Stomach (tissue), 8 donors: ENCODE measurements at regions not wholly inside any gene's neighbourhood (a gene's known extent, or its start where the extent isn't known, plus 50 kb on each side); places are given as distances from the start of the nearest gene placed in this dataset.

Experiments
- DNase-seq, 2 donors: peaks; one replicate each; pipeline versions ENCODE4 v3.0.0 to v3.0.0-alpha.2; 2013 to 2019
- H3K27ac ChIP-seq, 5 donors: fragments of 200-600 bp in 4 of 5; sonication (generic) in 4 of 5; one replicate each; pipeline ENCODE4 v1.5.1; 2013 to 2019; ENCODE audit warnings: mild to moderate bottlenecking in 1 of 5, moderate library complexity in 1 of 5
- H3K27me3 ChIP-seq, 3 donors: fragments of 200-600 bp; sonication (generic); one replicate each; pipeline ENCODE4 v1.5.1; 2017 to 2019; ENCODE audit warnings: mixed run types in 1 of 3
- H3K36me3 ChIP-seq, 4 donors: fragments of 200-600 bp; sonication (generic); 1 replicate in 3 of 4; 2 replicates in 1 of 4; pipeline ENCODE4 v1.5.1; 2016 to 2019
- H3K4me1 ChIP-seq, 4 donors: fragments of 200-600 bp; sonication (generic); one replicate each; pipeline ENCODE4 v1.5.1; 2016 to 2019
- H3K4me3 ChIP-seq, 4 donors: fragments of 200-600 bp; sonication (generic) in 3 of 4; one replicate each; pipeline ENCODE4 v1.5.1; 2016 to 2019; ENCODE audit warnings: mild to moderate bottlenecking in 1 of 4
- H3K9me3 ChIP-seq, 4 donors: fragments of 200-600 bp; sonication (generic); one replicate each; pipeline ENCODE4 v1.5.1; 2016 to 2019
- EP300 ChIP-seq: sonication (generic); formaldehyde crosslinking; IDR thresholded peaks from one replicate; pipeline ENCODE4 v1.6.1; 2017; ENCODE audit warnings: antibody characterized with exemption
- POLR2A ChIP-seq, 4 donors: fragments of 450-650 bp; IDR thresholded peaks; one replicate each; pipeline ENCODE4 v1.6.1; 2016; ENCODE audit warnings: antibody characterized with exemption in 4 of 4, control low read depth in 2 of 4, mild to moderate bottlenecking in 1 of 4, moderate library complexity in 1 of 4
- POLR2AphosphoS5 ChIP-seq, 3 donors: sonication (generic); formaldehyde crosslinking; IDR thresholded peaks; one replicate each; pipeline ENCODE4 v1.6.1; 2016; ENCODE audit warnings: antibody characterized with exemption in 3 of 3
- WGBS, 5 donors: extraction: QIAGEN DNeasy Blood & Tissue Kit in 3 of 5; methylation state at CpG; one replicate each; pipeline versions ENCODE4 v1.1.5 to v1.1.7; 2013 to 2018; 5-methylcytosine and 5-hydroxymethylcytosine counted together
- intact Hi-C: fragments of 100-400 bp; cut with DNase I; formaldehyde crosslinking; loops from one replicate; pipeline ENCODE4 v1.15.1; 2023; ENCODE audit warnings: low total_unique reads
- TF ChIP-seq, protein P1 (sequence below), 7 experiments: fragments of 450-650 bp in 4 of 7; fragments of 200-600 bp in 3 of 7; sonication (generic) in 3 of 7; IDR thresholded peaks; one replicate each; pipeline ENCODE4 v1.5.1; 2016 to 2019; ENCODE audit warnings: antibody characterized with exemption in 7 of 7, control low read depth in 2 of 7, mild to moderate bottlenecking in 1 of 7
- donor health status: healthy with polysubstance abuse.
- donor health status: Bipolar disorder and iron deficiency.
- donor health status: healthy.

DNA sequence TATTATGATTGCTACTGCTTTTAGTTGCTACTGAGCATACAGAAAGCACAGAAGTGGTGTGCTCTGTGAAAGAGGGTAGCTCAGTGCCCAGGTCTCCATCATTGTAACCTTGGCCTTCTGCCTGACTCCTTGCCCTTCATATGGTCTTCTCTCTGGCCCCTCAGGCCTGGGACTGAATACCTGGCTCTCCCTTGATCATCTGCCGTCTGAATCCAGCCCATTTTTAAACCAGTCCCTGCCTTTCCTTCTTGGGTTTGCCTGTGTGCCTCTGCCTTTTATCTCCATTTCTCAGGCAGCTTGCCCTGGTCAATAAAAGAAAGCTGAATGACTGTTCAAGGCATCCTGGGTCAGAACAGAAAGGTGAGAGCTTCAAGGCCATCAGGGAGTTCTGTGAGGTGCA, 109.1 kb upstream of the ZNF438 start:
- intact Hi-C loops: no loop called here
- no peaks in the 10 kb centered on the region for H3K9me3 ChIP-seq
- H3K36me3 ChIP-seq: no peaks in the 10 kb centered on the region
- no peak for DNase-seq
- TF ChIP-seq EP300: no peak
- TF ChIP-seq, protein P1, sequence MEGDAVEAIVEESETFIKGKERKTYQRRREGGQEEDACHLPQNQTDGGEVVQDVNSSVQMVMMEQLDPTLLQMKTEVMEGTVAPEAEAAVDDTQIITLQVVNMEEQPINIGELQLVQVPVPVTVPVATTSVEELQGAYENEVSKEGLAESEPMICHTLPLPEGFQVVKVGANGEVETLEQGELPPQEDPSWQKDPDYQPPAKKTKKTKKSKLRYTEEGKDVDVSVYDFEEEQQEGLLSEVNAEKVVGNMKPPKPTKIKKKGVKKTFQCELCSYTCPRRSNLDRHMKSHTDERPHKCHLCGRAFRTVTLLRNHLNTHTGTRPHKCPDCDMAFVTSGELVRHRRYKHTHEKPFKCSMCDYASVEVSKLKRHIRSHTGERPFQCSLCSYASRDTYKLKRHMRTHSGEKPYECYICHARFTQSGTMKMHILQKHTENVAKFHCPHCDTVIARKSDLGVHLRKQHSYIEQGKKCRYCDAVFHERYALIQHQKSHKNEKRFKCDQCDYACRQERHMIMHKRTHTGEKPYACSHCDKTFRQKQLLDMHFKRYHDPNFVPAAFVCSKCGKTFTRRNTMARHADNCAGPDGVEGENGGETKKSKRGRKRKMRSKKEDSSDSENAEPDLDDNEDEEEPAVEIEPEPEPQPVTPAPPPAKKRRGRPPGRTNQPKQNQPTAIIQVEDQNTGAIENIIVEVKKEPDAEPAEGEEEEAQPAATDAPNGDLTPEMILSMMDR (IDR thresholded peaks at IDR 0.05): no peak
- no peak for TF ChIP-seq POLR2A (IDR thresholded peaks at IDR 0.05)
- no peak for TF ChIP-seq POLR2AphosphoS5 (IDR thresholded peaks at IDR 0.05)
- H3K27ac ChIP-seq: no peak overlapping the region
- 72 to 100% (median 88%) methylated on average over 1 of the region's 1 CpG for WGBS, 5 donors
- H3K4me1 ChIP-seq: peaks cover 0 to 20% (median 5%) of the 10 kb centered on the region in 4 donors
- H3K4me3 ChIP-seq: no peak overlapping the region
- no peaks in the 10 kb centered on the region for H3K27me3 ChIP-seq

DNA sequence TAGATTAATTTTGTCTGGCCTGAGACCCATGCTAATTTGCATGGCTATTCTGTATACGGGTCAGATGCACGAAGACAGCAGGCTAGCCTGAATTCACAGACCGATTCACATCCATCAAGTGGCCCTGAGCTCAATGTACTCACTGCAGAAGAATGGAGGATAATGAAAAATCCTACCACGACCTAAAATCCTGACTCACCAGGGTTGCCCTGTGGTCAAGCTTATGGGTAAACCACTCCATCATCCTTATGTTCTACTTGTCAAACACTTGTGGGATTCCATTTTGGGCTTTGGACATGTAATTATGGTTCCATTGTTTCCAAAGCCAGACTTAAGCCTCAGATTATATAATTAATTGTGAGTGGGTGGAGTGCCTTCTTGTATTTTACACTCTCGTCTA, 110.4 kb upstream of the ZNF438 start:
- 76 to 84% (median 82%) methylated on average over 5 of the region's 5 CpGs for WGBS, 5 donors
- Histone ChIP-seq H3K4me3 (no peak overlapping the region), H3K27ac (no peak overlapping the region), H3K4me1 (peaks cover 0 to 12% (median 2%) of the 10 kb centered on the region in 4 donors), H3K27me3 (no peaks in the 10 kb centered on the region), H3K9me3 (no peaks in the 10 kb centered on the region), H3K36me3 (no peaks in the 10 kb centered on the region)
- DNase-seq: no peak
- intact Hi-C loops: no loop called here
- TF ChIP-seq, protein P1 (IDR thresholded peaks at IDR 0.05): no peak
- TF ChIP-seq EP300 (no peak), POLR2AphosphoS5 (IDR thresholded peaks at IDR 0.05) (no peak), POLR2A (IDR thresholded peaks at IDR 0.05) (no peak)

- no peaks in the 10 kb centered on the region for H3K9me3 ChIP-seq
- H3K36me3 ChIP-seq: no peaks in the 10 kb centered on the region
- peaks cover 0 to 5% (median 0%) of the 10 kb centered on the region in 4 donors for H3K4me1 ChIP-seq
- DNase-seq: no peak
- no peak overlapping the region for H3K27ac ChIP-seq
- intact Hi-C loops: no loop called here
- TF ChIP-seq, protein P1 (IDR thresholded peaks at IDR 0.05): no peak
- TF ChIP-seq EP300 (no peak), POLR2A (IDR thresholded peaks at IDR 0.05) (no peak), POLR2AphosphoS5 (IDR thresholded peaks at IDR 0.05) (no peak)
- 73 to 84% (median 81%) methylated on average over 5 of the region's 5 CpGs for WGBS, 5 donors
- H3K4me3 ChIP-seq: no peak overlapping the region
- H3K27me3 ChIP-seq: no peaks in the 10 kb centered on the region
These were observed 111.8 kb upstream of the ZNF438 start for GRCh38 chr10:31143331-31143935.

DNA sequence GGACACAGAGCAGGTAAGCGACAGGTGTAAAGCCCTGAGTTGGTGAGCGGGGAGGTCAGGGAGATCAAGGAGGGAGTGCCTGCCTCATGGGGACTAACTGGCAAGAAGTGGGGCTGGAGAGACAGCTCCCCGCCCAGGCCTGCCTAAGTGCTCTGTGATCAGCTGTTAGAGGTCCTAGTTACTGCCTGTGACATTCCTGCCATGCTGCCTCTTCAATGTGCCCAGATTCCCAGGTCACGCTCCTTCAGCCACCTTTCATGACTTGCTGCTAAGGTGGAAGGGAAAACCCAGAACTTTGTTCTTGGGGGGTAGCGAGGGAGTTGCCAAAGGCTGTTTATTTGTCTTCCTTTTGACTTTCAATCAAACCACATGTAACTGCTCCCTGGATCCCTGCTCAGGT, 114.3 kb upstream of the ZNF438 start:
- DNase-seq: no peak
- TF ChIP-seq POLR2A (IDR thresholded peaks at IDR 0.05): no peak
- TF ChIP-seq POLR2AphosphoS5 (IDR thresholded peaks at IDR 0.05): no peak
- TF ChIP-seq, protein P1 (IDR thresholded peaks at IDR 0.05): no peak
- TF ChIP-seq EP300: no peak
- WGBS, 5 donors: 68 to 89% (median 84%) methylated on average over 5 of the region's 5 CpGs
- Histone ChIP-seq H3K4me3 (no peak overlapping the region), H3K27me3 (no peaks in the 10 kb centered on the region), H3K36me3 (no peaks in the 10 kb centered on the region), H3K4me1 (peaks cover 0 to 5% (median 0%) of the 10 kb centered on the region in 4 donors), H3K27ac (peak overlapping the region in 2 of 5 donors; percentile 5 to 38), H3K9me3 (no peaks in the 10 kb centered on the region)
- intact Hi-C loops: no loop called here
